MM.1S (cell line): ENCODE measurements at regions not wholly inside any gene's neighbourhood (a gene's known extent, or its start where the extent isn't known, plus 50 kb on each side); places are given as distances from the start of the nearest gene placed in this dataset.

Source experiments
- EZH2 ChIP-seq: fragments of 300-600 bp; sonication (generic); optimal IDR thresholded peaks from 2 replicates; pipeline ENCODE3; 2017; ENCODE audit warnings: low read depth, mild to moderate bottlenecking, antibody characterized with exemption, low read length, mixed read lengths
- TF ChIP-seq, protein P1 (sequence below): fragments of 300-600 bp; sonication (generic); IDR thresholded peaks from 2 replicates; pipeline ENCODE4 v1.5.1; 2016; ENCODE audit warnings: antibody characterized with exemption, low read length, mixed read lengths

DNA sequence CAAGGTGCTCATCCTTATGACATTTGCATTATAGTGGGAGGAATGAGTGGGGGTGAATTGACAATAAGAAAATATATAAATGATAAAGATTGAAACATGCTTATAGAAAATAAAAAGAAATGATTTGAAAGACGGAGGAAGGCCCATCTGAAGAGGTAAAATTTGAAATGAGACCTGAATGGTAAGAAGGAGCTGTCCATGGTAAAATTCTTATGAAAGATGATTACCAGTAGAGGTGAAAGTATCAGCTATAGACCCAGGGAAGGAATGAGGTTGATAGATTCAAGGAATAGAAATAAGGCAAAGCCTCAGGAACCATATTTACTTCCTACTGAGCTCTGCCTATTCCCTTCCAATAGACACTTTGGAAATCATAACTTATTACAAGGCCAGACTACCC, 149.7 kb downstream of the HTR1B start:
- TF ChIP-seq, protein P1, sequence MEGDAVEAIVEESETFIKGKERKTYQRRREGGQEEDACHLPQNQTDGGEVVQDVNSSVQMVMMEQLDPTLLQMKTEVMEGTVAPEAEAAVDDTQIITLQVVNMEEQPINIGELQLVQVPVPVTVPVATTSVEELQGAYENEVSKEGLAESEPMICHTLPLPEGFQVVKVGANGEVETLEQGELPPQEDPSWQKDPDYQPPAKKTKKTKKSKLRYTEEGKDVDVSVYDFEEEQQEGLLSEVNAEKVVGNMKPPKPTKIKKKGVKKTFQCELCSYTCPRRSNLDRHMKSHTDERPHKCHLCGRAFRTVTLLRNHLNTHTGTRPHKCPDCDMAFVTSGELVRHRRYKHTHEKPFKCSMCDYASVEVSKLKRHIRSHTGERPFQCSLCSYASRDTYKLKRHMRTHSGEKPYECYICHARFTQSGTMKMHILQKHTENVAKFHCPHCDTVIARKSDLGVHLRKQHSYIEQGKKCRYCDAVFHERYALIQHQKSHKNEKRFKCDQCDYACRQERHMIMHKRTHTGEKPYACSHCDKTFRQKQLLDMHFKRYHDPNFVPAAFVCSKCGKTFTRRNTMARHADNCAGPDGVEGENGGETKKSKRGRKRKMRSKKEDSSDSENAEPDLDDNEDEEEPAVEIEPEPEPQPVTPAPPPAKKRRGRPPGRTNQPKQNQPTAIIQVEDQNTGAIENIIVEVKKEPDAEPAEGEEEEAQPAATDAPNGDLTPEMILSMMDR = no peak
- TF ChIP-seq EZH2 = no peak
